Testis (tissue), 2 donors: ENCODE measurements at regions not wholly inside any gene's neighbourhood (a gene's known extent, or its start where the extent isn't known, plus 50 kb on each side); places are given as distances from the start of the nearest gene placed in this dataset.

Source experiments
- DNase-seq: peaks from one replicate; pipeline ENCODE4 v3.0.0-alpha.2; 2019
- H3K27ac ChIP-seq, 2 donors: fragments of 200-600 bp; sonication (generic); one replicate each; pipeline ENCODE4 v1.5.1; 2019
- H3K27me3 ChIP-seq: fragments of 200-600 bp; sonication (generic); one replicate; pipeline ENCODE4 v1.5.1; 2019
- H3K36me3 ChIP-seq: fragments of 200-600 bp; sonication (generic); one replicate; pipeline ENCODE4 v1.5.1; 2017; ENCODE audit warnings: low read depth; ENCODE audit errors: missing control alignments
- H3K4me1 ChIP-seq: fragments of 200-600 bp; sonication (generic); one replicate; pipeline ENCODE4 v1.5.1; 2019
- H3K4me3 ChIP-seq, 2 donors: fragments of 200-600 bp; sonication (generic); one replicate each; pipeline ENCODE4 v1.5.1; 2017 to 2019
- H3K9me3 ChIP-seq: fragments of 200-600 bp; sonication (generic); one replicate; pipeline ENCODE4 v1.5.1; 2017
- POLR2A ChIP-seq: fragments of 450-650 bp; IDR thresholded peaks from one replicate; pipeline ENCODE4 v1.6.1; 2017; ENCODE audit warnings: antibody characterized with exemption, mild to moderate bottlenecking, moderate library complexity
- WGBS, 2 donors: methylation state at CpG; one replicate each; pipeline ENCODE4 v1.1.5; 2018; 5-methylcytosine and 5-hydroxymethylcytosine counted together
- intact Hi-C: fragments of 100-400 bp; cut with DNase I; formaldehyde crosslinking; loops from one replicate; pipeline ENCODE4 v1.15.1; 2023; ENCODE audit warnings: low total_unique reads
- TF ChIP-seq, protein P1 (sequence below), 3 experiments: fragments of 450-650 bp in 2 of 3; fragments of 200-600 bp in 1 of 3; sonication (generic) in 1 of 3; IDR thresholded peaks; one replicate each; pipeline ENCODE4 v1.5.1; 2016 to 2019; ENCODE audit warnings: antibody characterized with exemption in 3 of 3, mild to moderate bottlenecking in 2 of 3, moderate library complexity in 1 of 3

GRCh38 chr7:32357535-32358277 is 132.5 kb downstream of the LSM5 start:
- WGBS, 2 donors: 45 to 54% methylated on average over 8 of the region's 8 CpGs
- Histone ChIP-seq H3K9me3 (no peaks in the 10 kb centered on the region), H3K27me3 (no peaks in the 10 kb centered on the region), H3K4me3 (no peak overlapping the region), H3K27ac (no peak overlapping the region), H3K36me3 (no peaks in the 10 kb centered on the region), H3K4me1 (no peaks in the 10 kb centered on the region)
- no peak for DNase-seq
- no peak for TF ChIP-seq POLR2A
- TF ChIP-seq, protein P1, sequence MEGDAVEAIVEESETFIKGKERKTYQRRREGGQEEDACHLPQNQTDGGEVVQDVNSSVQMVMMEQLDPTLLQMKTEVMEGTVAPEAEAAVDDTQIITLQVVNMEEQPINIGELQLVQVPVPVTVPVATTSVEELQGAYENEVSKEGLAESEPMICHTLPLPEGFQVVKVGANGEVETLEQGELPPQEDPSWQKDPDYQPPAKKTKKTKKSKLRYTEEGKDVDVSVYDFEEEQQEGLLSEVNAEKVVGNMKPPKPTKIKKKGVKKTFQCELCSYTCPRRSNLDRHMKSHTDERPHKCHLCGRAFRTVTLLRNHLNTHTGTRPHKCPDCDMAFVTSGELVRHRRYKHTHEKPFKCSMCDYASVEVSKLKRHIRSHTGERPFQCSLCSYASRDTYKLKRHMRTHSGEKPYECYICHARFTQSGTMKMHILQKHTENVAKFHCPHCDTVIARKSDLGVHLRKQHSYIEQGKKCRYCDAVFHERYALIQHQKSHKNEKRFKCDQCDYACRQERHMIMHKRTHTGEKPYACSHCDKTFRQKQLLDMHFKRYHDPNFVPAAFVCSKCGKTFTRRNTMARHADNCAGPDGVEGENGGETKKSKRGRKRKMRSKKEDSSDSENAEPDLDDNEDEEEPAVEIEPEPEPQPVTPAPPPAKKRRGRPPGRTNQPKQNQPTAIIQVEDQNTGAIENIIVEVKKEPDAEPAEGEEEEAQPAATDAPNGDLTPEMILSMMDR (IDR thresholded peaks at IDR 0.05): no peak
- intact Hi-C loops: no loop called here

DNA sequence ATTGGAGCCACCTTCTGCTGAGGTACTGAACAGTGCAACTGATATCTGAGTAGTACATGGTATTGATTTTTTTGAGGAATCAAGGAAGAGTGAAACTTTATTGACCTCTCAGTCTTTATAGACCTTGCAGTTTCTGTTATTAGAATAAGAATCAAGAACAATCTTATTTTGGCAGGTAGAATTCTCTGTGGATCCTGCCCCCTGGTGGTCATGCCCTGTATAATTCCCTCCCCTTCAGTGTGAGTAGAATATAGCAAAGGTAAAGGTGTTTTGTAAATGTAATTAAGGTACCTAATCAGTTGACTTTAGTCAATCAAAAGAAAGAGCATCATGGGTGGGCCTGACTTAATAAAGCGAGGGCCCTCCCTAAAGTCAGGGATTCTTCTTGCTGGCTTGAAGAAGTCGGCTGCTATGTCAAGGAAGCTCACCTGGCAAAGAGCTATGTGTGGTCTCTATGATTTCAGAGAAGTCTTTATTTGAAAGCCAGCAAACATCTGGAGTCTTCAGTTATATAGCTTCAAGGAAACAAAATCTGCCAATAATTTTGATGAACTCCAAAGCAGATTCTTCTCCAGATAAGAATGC is 142.8 kb downstream of the LSM5 start:
- Histone ChIP-seq H3K9me3 (no peaks in the 10 kb centered on the region), H3K4me3 (no peak overlapping the region), H3K36me3 (no peaks in the 10 kb centered on the region), H3K27me3 (no peaks in the 10 kb centered on the region), H3K4me1 (no peaks in the 10 kb centered on the region), H3K27ac (no peak overlapping the region)
- no peak for TF ChIP-seq POLR2A
- TF ChIP-seq, protein P1 (IDR thresholded peaks at IDR 0.05): peak; percentile 53 to 80 (median 56)
- intact Hi-C loops: loop anchor here (10.0 kb wide), 1 partner anchor 133 kb away; no protein-coding TSS in a partner anchor
- WGBS, 2 donors: 79 to 82% methylated on average over 2 of the region's 2 CpGs
- DNase-seq: peak; percentile 60

DNA sequence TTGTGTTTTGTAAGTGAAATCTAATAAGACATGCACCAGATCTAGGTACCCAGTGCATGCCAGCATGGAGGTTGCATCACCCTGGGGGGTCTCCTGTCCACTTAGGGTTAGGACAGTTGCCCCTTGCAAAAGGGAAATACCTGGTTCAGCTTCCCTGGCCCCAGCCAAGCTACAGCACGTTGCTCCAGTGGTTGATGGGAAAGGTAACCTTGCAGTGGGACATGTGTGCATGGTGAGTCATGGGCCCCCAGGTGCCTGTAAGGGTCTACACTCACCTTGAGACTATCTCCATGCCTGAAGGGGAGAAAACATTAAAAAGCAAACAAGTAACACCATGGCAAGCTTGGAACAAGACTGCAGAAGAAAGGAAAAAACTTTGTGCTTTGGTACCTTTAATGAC is 143.9 kb downstream of the LSM5 start:
- no peaks in the 10 kb centered on the region for H3K36me3 ChIP-seq
- DNase-seq: no peak
- no peaks in the 10 kb centered on the region for H3K27me3 ChIP-seq
- intact Hi-C loops: loop anchor here (10.0 kb wide), 1 partner anchor 131 kb away; no protein-coding TSS in a partner anchor
- no peaks in the 10 kb centered on the region for H3K9me3 ChIP-seq
- no peaks in the 10 kb centered on the region for H3K4me1 ChIP-seq
- H3K4me3 ChIP-seq: no peak overlapping the region
- H3K27ac ChIP-seq: no peak overlapping the region
- WGBS, 2 donors: 45 to 71% methylated on average over 1 of the region's 1 CpG
- TF ChIP-seq, protein P1 (IDR thresholded peaks at IDR 0.05): no peak
- no peak for TF ChIP-seq POLR2A

DNA sequence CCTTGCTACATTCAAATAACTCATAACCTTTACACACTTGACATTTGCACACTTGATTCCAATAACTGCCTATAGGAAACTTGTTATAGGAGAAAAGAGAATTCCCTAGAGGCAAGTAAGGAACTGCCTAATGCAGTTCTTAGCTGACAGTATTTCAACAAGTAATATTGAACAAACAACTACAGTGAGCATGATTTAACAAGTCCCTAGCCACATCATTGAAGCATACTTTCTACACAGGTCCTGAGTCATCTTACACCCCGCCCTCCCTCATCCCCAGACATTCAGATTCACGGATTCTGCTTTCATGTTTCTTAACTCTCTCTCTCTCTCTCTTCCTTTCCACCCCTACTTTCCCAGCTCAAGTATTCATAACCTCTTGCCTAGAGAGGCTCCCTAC is 153.5 kb downstream of the LSM5 start:
- intact Hi-C loops: no loop called here
- Histone ChIP-seq H3K36me3 (no peaks in the 10 kb centered on the region), H3K27ac (no peak overlapping the region), H3K4me1 (no peaks in the 10 kb centered on the region), H3K9me3 (no peaks in the 10 kb centered on the region), H3K4me3 (no peak overlapping the region), H3K27me3 (no peaks in the 10 kb centered on the region)
- no peak for TF ChIP-seq POLR2A
- TF ChIP-seq, protein P1 (IDR thresholded peaks at IDR 0.05): no peak
- no peak for DNase-seq
- 87 to 89% methylated on average over 2 of the region's 2 CpGs for WGBS, 2 donors
